SK-N-SH treated with all-trans-retinoic acid at 6 μM for 48 hours (cell line): ENCODE measurements at regions not wholly inside any gene's neighbourhood (a gene's known extent, or its start where the extent isn't known, plus 50 kb on each side); places are given as distances from the start of the nearest gene placed in this dataset.

ENCODE experiments used
- ATAC-seq: fragments of 200-7000 bp; cut with Tn5 transposase; 3 replicates; pipeline ENCODE4 v1.9.1; 2020; ENCODE audit warnings: mild to moderate bottlenecking, moderate library complexity
- ARNTL ChIP-seq: fragments of 450-650 bp; formaldehyde crosslinking; IDR thresholded peaks from 2 replicates; pipeline ENCODE4 v1.5.0; 2020; ENCODE audit warnings: low read depth, mild to moderate bottlenecking, moderate library complexity, borderline replicate concordance
- BACH2 ChIP-seq: fragments of 250-450 bp; sonication (Bioruptor Pico); IDR thresholded peaks from 2 replicates; pipeline ENCODE4 v1.9.0; 2021; ENCODE audit warnings: mild to moderate bottlenecking, borderline replicate concordance
- CREB5 ChIP-seq: fragments of 250-450 bp; sonication (Bioruptor Pico); IDR thresholded peaks from 2 replicates; pipeline ENCODE4 v1.5.1; 2020; ENCODE audit warnings: low read depth, mild to moderate bottlenecking, moderate library complexity
- CSDC2 ChIP-seq: fragments of 250-450 bp; sonication (Bioruptor Pico); IDR thresholded peaks from 2 replicates; pipeline ENCODE4 v1.5.0; 2020; ENCODE audit warnings: mild to moderate bottlenecking, moderate library complexity
- ESRRG ChIP-seq: fragments of 250-450 bp; sonication (Bioruptor Pico); IDR thresholded peaks from 2 replicates; pipeline ENCODE4 v1.6.1; 2021; ENCODE audit warnings: mild to moderate bottlenecking
- GLIS3 ChIP-seq: fragments of 250-450 bp; sonication (Bioruptor Pico); IDR thresholded peaks from 2 replicates; pipeline ENCODE4 v1.5.0; 2020; ENCODE audit warnings: mild to moderate bottlenecking, moderate library complexity
- ISL1 ChIP-seq: fragments of 250-450 bp; sonication (Bioruptor Pico); IDR thresholded peaks from 2 replicates; pipeline ENCODE4 v2.1.2; 2022; ENCODE audit warnings: mild to moderate bottlenecking, moderate library complexity
- OSR1 ChIP-seq: fragments of 250-450 bp; sonication (Bioruptor Pico); IDR thresholded peaks from 2 replicates; pipeline ENCODE4 v1.8.0; 2022; ENCODE audit warnings: moderate library complexity, mild to moderate bottlenecking, inconsistent platforms
- PPARA ChIP-seq: fragments of 250-450 bp; sonication (Bioruptor Pico); IDR thresholded peaks from 2 replicates; pipeline ENCODE4 v1.5.0; 2020; ENCODE audit warnings: mild to moderate bottlenecking, borderline replicate concordance
- RARB ChIP-seq: fragments of 250-450 bp; sonication (Bioruptor Pico); IDR thresholded peaks from 2 replicates; pipeline ENCODE4 v1.8.0; 2021; ENCODE audit warnings: mild to moderate bottlenecking, moderate library complexity
- SNAI2 ChIP-seq: fragments of 250-450 bp; sonication (Bioruptor Pico); IDR thresholded peaks from 2 replicates; pipeline ENCODE4 v1.5.0; 2020; ENCODE audit warnings: mild to moderate bottlenecking, moderate library complexity
- TCF4 ChIP-seq: fragments of 250-450 bp; sonication (Bioruptor Pico); IDR thresholded peaks from 2 replicates; pipeline ENCODE4 v1.8.0; 2021; ENCODE audit warnings: mild to moderate bottlenecking, moderate library complexity, borderline replicate concordance
- TOX ChIP-seq: fragments of 250-450 bp; sonication (Bioruptor Pico); IDR thresholded peaks from 2 replicates; pipeline ENCODE4 v1.8.0; 2021; ENCODE audit warnings: mild to moderate bottlenecking, moderate library complexity, borderline replicate concordance
- TSHZ2 ChIP-seq: fragments of 250-450 bp; sonication (Bioruptor Pico); IDR thresholded peaks from 2 replicates; pipeline ENCODE4 v1.5.0; 2020; ENCODE audit warnings: mild to moderate bottlenecking, moderate library complexity
- ZC3H10 ChIP-seq: fragments of 250-450 bp; sonication (Bioruptor Pico); IDR thresholded peaks from 2 replicates; pipeline ENCODE4 v1.5.1; 2021; ENCODE audit warnings: mild to moderate bottlenecking, moderate library complexity
- ZFP3 ChIP-seq: fragments of 250-450 bp; sonication (Bioruptor Pico); IDR thresholded peaks from 2 replicates; pipeline ENCODE4 v1.5.0; 2020; ENCODE audit warnings: mild to moderate bottlenecking, moderate library complexity
- ZNF565 ChIP-seq: fragments of 450-650 bp; formaldehyde crosslinking; conservative IDR thresholded peaks from 2 replicates; pipeline ENCODE4 v1.5.0; 2020; ENCODE audit warnings: low read depth, mild to moderate bottlenecking, moderate library complexity
- ZNF70 ChIP-seq: fragments of 450-650 bp; formaldehyde crosslinking; IDR thresholded peaks from 2 replicates; pipeline ENCODE4 v1.5.0; 2020; ENCODE audit warnings: mild to moderate bottlenecking, moderate library complexity
- ZNF8 ChIP-seq: fragments of 450-650 bp; formaldehyde crosslinking; IDR thresholded peaks from 2 replicates; pipeline ENCODE4 v1.5.0; 2020; ENCODE audit warnings: mild to moderate bottlenecking, moderate library complexity
- TF ChIP-seq, protein P1 (sequence below): fragments of 250-450 bp; sonication (Bioruptor Pico); IDR thresholded peaks from 2 replicates; pipeline ENCODE4 v1.5.1; 2021; ENCODE audit warnings: mild to moderate bottlenecking, moderate library complexity
- TF ChIP-seq, protein P2 (sequence below): fragments of 250-450 bp; sonication (Bioruptor Pico); IDR thresholded peaks from 2 replicates; pipeline ENCODE4 v1.8.0; 2020; ENCODE audit warnings: mild to moderate bottlenecking, moderate library complexity, borderline replicate concordance

GRCh38 chr14:82309199-82309598 is 775.5 kb upstream of the SEL1L start (continued):
- TF ChIP-seq ZNF8 (CRISPR knock-in tag) (no peak), RARB (no peak), CREB5 (CRISPR knock-in tag) (no peak), ARNTL (CRISPR knock-in tag) (no peak)

DNA sequence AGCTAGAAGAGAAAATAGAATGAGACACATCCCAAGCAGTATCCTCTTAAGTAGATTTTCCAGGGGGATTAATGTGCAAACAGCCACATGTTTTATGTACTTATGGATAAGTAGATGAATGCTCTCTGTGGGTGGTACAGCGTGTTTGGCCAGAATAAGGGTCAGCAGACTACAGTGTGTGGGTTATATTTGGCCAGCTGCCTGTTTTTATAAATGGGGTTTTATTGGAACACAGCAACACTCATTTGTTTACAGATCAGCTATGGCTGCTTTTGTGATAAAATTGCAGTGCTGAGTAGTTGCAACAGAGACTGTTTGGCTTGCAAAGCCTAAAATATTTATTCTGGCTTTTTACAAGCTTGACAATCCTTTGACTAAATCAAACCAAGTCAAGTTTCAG is 780.2 kb upstream of the SEL1L start:
- ATAC-seq: no peak
- TF ChIP-seq RARB (no peak), OSR1 (no peak), TCF4 (CRISPR knock-in tag) (no peak), ISL1 (CRISPR knock-in tag) (no peak), ESRRG (CRISPR knock-in tag) (no peak), ARNTL (CRISPR knock-in tag) (no peak), TSHZ2 (CRISPR knock-in tag) (no peak), SNAI2 (CRISPR knock-in tag) (no peak), BACH2 (CRISPR knock-in tag) (no peak), CREB5 (CRISPR knock-in tag) (no peak), GLIS3 (no peak), ZC3H10 (no peak)
- TF ChIP-seq, protein P1, sequence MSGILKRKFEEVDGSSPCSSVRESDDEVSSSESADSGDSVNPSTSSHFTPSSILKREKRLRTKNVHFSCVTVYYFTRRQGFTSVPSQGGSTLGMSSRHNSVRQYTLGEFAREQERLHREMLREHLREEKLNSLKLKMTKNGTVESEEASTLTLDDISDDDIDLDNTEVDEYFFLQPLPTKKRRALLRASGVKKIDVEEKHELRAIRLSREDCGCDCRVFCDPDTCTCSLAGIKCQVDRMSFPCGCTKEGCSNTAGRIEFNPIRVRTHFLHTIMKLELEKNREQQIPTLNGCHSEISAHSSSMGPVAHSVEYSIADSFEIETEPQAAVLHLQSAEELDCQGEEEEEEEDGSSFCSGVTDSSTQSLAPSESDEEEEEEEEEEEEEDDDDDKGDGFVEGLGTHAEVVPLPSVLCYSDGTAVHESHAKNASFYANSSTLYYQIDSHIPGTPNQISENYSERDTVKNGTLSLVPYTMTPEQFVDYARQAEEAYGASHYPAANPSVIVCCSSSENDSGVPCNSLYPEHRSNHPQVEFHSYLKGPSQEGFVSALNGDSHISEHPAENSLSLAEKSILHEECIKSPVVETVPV: no peak

DNA sequence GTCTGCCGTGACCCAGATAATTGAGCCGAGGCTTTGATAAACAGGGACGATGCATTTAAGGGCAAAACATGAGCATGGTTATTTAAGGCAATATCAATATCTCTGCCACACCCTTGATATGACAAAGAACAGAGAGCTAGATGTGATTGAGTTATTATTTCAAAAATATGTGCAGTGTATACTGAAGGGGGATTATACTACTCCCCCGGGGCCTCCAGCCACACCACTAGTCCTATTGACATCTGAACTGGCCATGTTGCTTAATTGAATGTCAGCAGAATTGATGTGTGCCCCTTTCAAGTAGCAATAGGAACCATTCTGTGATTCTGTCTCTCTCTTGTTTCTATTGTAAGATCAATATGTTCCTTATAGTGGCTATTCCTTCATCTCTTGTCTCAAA is 794.8 kb upstream of the SEL1L start:
- no peak for ATAC-seq
- TF ChIP-seq, protein P2, sequence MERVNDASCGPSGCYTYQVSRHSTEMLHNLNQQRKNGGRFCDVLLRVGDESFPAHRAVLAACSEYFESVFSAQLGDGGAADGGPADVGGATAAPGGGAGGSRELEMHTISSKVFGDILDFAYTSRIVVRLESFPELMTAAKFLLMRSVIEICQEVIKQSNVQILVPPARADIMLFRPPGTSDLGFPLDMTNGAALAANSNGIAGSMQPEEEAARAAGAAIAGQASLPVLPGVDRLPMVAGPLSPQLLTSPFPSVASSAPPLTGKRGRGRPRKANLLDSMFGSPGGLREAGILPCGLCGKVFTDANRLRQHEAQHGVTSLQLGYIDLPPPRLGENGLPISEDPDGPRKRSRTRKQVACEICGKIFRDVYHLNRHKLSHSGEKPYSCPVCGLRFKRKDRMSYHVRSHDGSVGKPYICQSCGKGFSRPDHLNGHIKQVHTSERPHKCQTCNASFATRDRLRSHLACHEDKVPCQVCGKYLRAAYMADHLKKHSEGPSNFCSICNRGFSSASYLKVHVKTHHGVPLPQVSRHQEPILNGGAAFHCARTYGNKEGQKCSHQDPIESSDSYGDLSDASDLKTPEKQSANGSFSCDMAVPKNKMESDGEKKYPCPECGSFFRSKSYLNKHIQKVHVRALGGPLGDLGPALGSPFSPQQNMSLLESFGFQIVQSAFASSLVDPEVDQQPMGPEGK (CRISPR knock-in tag): no peak
- TF ChIP-seq SNAI2 (CRISPR knock-in tag) (no peak), ZNF565 (CRISPR knock-in tag) (no peak), RARB (no peak), CSDC2 (no peak), ZNF70 (CRISPR knock-in tag) (no peak), CREB5 (CRISPR knock-in tag) (no peak), TSHZ2 (CRISPR knock-in tag) (no peak), PPARA (CRISPR knock-in tag) (no peak), ESRRG (CRISPR knock-in tag) (no peak), ZFP3 (CRISPR knock-in tag) (no peak), TOX (CRISPR knock-in tag) (no peak), ZNF8 (CRISPR knock-in tag) (no peak), ZC3H10 (no peak)
- TF ChIP-seq, protein P1: no peak
